HL-60 (cell line): ENCODE measurements at regions not wholly inside any gene's neighbourhood (a gene's known extent, or its start where the extent isn't known, plus 50 kb on each side); places are given as distances from the start of the nearest gene placed in this dataset.

Source experiments
- DNase-seq, 2 experiments: peaks; one replicate each; pipeline ENCODE4 v3.0.0-alpha.2; 2010 to 2020; ENCODE audit warnings: low read depth in 1 of 2, low spot score in 1 of 2
- H3K27ac ChIP-seq: fragments of 250-450 bp; sonication (Bioruptor Pico); replicated peaks from 2 replicates; pipeline ENCODE4 v1.5.1; 2020; ENCODE audit warnings: mild to moderate bottlenecking, moderate library complexity
- H3K27me3 ChIP-seq: fragments of 250-450 bp; sonication (Bioruptor Pico); 2 replicates; pipeline ENCODE4 v1.5.1; 2021; ENCODE audit warnings: mild to moderate bottlenecking, moderate library complexity; ENCODE audit not compliant: insufficient read depth, poor library complexity, severe bottlenecking
- H3K4me3 ChIP-seq: replicated peaks from 2 replicates; pipeline ENCODE4 v1.5.1; 2011; ENCODE audit warnings: mild to moderate bottlenecking, control low read depth, low read length; ENCODE audit not compliant: insufficient read depth
- CTCF ChIP-seq: IDR thresholded peaks from one replicate; pipeline ENCODE4 v1.5.1; 2011; ENCODE audit warnings: low read length, control low read depth, inconsistent platforms; ENCODE audit not compliant: insufficient read depth
- GABPA ChIP-seq: IDR thresholded peaks from 2 replicates; pipeline ENCODE4 v1.6.1; 2012; ENCODE audit warnings: low read depth
- POLR2AphosphoS5 ChIP-seq: IDR thresholded peaks from 2 replicates; pipeline ENCODE4 v1.6.1; 2012; ENCODE audit warnings: low read depth
- REST ChIP-seq: IDR thresholded peaks from 2 replicates; pipeline ENCODE4 v1.6.1; 2012; ENCODE audit warnings: low read depth; ENCODE audit not compliant: insufficient replicate concordance
- SPI1 ChIP-seq: IDR thresholded peaks from 2 replicates; pipeline ENCODE4 v1.6.1; 2012; ENCODE audit warnings: low read depth, mild to moderate bottlenecking, borderline replicate concordance

- TF ChIP-seq GABPA (no peak), REST (no peak), SPI1 (no peak), POLR2AphosphoS5 (no peak)
- no peak for DNase-seq
- H3K27ac ChIP-seq = no peak overlapping the region
- no peaks in the 10 kb centered on the region for H3K27me3 ChIP-seq
- H3K4me3 ChIP-seq = no peak overlapping the region
Observed at GRCh38 chr11:114988644-114989043, 310.3 kb downstream of the NXPE2 start.

GRCh38 chr11:114989536-114989935 lies 311.2 kb downstream of the NXPE2 start:
- H3K27ac ChIP-seq = no peak overlapping the region
- no peak for DNase-seq
- no peaks in the 10 kb centered on the region for H3K27me3 ChIP-seq
- TF ChIP-seq POLR2AphosphoS5 (no peak), REST (no peak), CTCF (no peak)
- no peak overlapping the region for H3K4me3 ChIP-seq

GRCh38 chr11:115005663-115006062 lies 327.3 kb downstream of the NXPE2 start:
- Histone ChIP-seq H3K27ac (no peak overlapping the region), H3K4me3 (no peak overlapping the region), H3K27me3 (no peaks in the 10 kb centered on the region)
- TF ChIP-seq CTCF = no peak
- TF ChIP-seq POLR2AphosphoS5 = no peak
- no peak for TF ChIP-seq REST
- TF ChIP-seq GABPA = no peak
- TF ChIP-seq SPI1 = no peak
- DNase-seq = no peak

- no peak overlapping the region for H3K4me3 ChIP-seq
- no peak for DNase-seq
- H3K27me3 ChIP-seq = no peaks in the 10 kb centered on the region
- H3K27ac ChIP-seq = no peak overlapping the region
- TF ChIP-seq GABPA (no peak), CTCF (no peak), SPI1 (no peak)
Observed at GRCh38 chr11:115007851-115008250, 329.5 kb downstream of the NXPE2 start.
